IMR-90 (cell line): ENCODE measurements at regions not wholly inside any gene's neighbourhood (a gene's known extent, or its start where the extent isn't known, plus 50 kb on each side); places are given as distances from the start of the nearest gene placed in this dataset.

ENCODE experiments used
- ATAC-seq: fragments of 200-7000 bp; cut with Tn5 transposase; 2 replicates; pipeline ENCODE4 v1.9.1; 2020; ENCODE audit warnings: low read depth, mild to moderate bottlenecking, moderate library complexity
- BruUV-seq: library from RNA; stranded (reverse); fragments of 400-500 nt; replicated peaks from 2 replicates; lab custom pipeline; 2021; lab: Mats Ljungman, UMichigan
- CTCF ChIA-PET: fragments of 300-600 bp; formaldehyde crosslinking; extraction: SDS; loops from one replicate; lab custom pipeline; 2021; ENCODE audit warnings: antibody characterized with exemption; lab: Yijun Ruan, JAX
- POLR2A ChIA-PET: fragments of 300-600 bp; sonication (Branson Sonifier 250); formaldehyde crosslinking; loops from one replicate; lab custom pipeline; 2022; ENCODE audit warnings: antibody characterized with exemption; ENCODE audit not compliant: unreplicated experiment; lab: Charles Lee
- DNase-seq: peaks from one replicate; pipeline ENCODE4 v3.0.0; 2013
- H2AFZ ChIP-seq: replicated peaks from 2 replicates; pipeline ENCODE3; 2013; ENCODE audit warnings: low read length, mild to moderate bottlenecking; ENCODE audit not compliant: poor library complexity
- H2AK5ac ChIP-seq: 2 replicates; pipeline ENCODE4 v1.6.1; 2013; ENCODE audit warnings: low read depth, low read length, inconsistent platforms
- H2AK9ac ChIP-seq: replicated peaks from 2 replicates; pipeline ENCODE3; 2013; ENCODE audit warnings: mild to moderate bottlenecking, low read depth, low read length, moderate library complexity; ENCODE audit not compliant: poor library complexity
- H2BK120ac ChIP-seq: 2 replicates; pipeline ENCODE4 v1.6.1; 2013; ENCODE audit warnings: low read depth, low read length, inconsistent platforms
- H2BK15ac ChIP-seq: 3 replicates; pipeline ENCODE4 v1.6.1; 2013; ENCODE audit warnings: low read depth, low read length, inconsistent platforms
- H2BK20ac ChIP-seq: 2 replicates; pipeline ENCODE4 v1.6.1; 2013; ENCODE audit warnings: low read depth, mild to moderate bottlenecking, inconsistent platforms, low read length, moderate library complexity
- H2BK5ac ChIP-seq: 2 replicates; pipeline ENCODE4 v1.6.1; 2013; ENCODE audit warnings: mild to moderate bottlenecking, low read depth, low read length, inconsistent platforms; ENCODE audit not compliant: poor library complexity, severe bottlenecking
- H3K14ac ChIP-seq: replicated peaks from 2 replicates; pipeline ENCODE4 v1.6.1; 2013; ENCODE audit warnings: low read depth, low read length, inconsistent platforms
- H3K18ac ChIP-seq: 2 replicates; pipeline ENCODE4 v1.6.1; 2013; ENCODE audit warnings: low read depth, low read length, control low read depth
- H3K23ac ChIP-seq: 2 replicates; pipeline ENCODE4 v1.6.1; 2013; ENCODE audit warnings: low read depth, low read length, inconsistent platforms
- H3K27ac ChIP-seq: 2 replicates; pipeline ENCODE4 v1.5.1; 2013; ENCODE audit warnings: mild to moderate bottlenecking, control low read depth, low read length; ENCODE audit not compliant: insufficient read depth
- H3K27me3 ChIP-seq: 2 replicates; pipeline ENCODE4 v1.6.1; 2013; ENCODE audit warnings: low read length; ENCODE audit not compliant: control insufficient read depth, insufficient read depth
- H3K36me3 ChIP-seq: 2 replicates; pipeline ENCODE4 v1.6.1; 2013; ENCODE audit warnings: low read length, mixed read lengths; ENCODE audit not compliant: control insufficient read depth, insufficient read depth
- H3K4ac ChIP-seq: 2 replicates; pipeline ENCODE4 v1.6.1; 2013; ENCODE audit warnings: low read depth, low read length, inconsistent platforms
- H3K4me1 ChIP-seq: 2 replicates; pipeline ENCODE4 v1.6.1; 2013; ENCODE audit warnings: low read length, mixed read lengths; ENCODE audit not compliant: control insufficient read depth, insufficient read depth
- H3K4me2 ChIP-seq: 2 replicates; pipeline ENCODE4 v1.6.1; 2013; ENCODE audit warnings: low read depth, mild to moderate bottlenecking, control low read depth, low read length, moderate library complexity
- H3K4me3 ChIP-seq: 2 replicates; pipeline ENCODE4 v1.5.1; 2013; ENCODE audit warnings: low read depth, mild to moderate bottlenecking, control low read depth, low read length, moderate library complexity; ENCODE audit not compliant: insufficient read depth
- H3K56ac ChIP-seq: 2 replicates; pipeline ENCODE4 v1.6.1; 2013; ENCODE audit warnings: low read length, inconsistent platforms; ENCODE audit not compliant: insufficient read depth; ENCODE audit errors: extremely low read depth
- H3K79me1 ChIP-seq, 2 experiments: 2 replicates each; pipeline ENCODE4 v1.6.1; 2013; ENCODE audit warnings: low read length in 2 of 2, inconsistent platforms in 1 of 2, low read depth in 1 of 2
- H3K9ac ChIP-seq: 2 replicates; pipeline ENCODE4 v1.6.1; 2013; ENCODE audit warnings: low read depth, low read length, control low read depth
- H3K9me1 ChIP-seq: 2 replicates; pipeline ENCODE4 v1.6.1; 2013; ENCODE audit warnings: low read length, inconsistent platforms; ENCODE audit not compliant: insufficient read depth
- H3K9me3 ChIP-seq: 2 replicates; pipeline ENCODE4 v1.6.1; 2013; ENCODE audit warnings: low read length; ENCODE audit not compliant: control insufficient read depth, insufficient read depth
- H4K20me1 ChIP-seq: 2 replicates; pipeline ENCODE4 v1.6.1; 2013; ENCODE audit warnings: low read length, inconsistent platforms; ENCODE audit not compliant: insufficient read depth
- H4K5ac ChIP-seq: 2 replicates; pipeline ENCODE4 v1.6.1; 2013; ENCODE audit warnings: mild to moderate bottlenecking, low read depth, low read length, control low read depth
- H4K8ac ChIP-seq, 2 experiments: 2 replicates each; pipeline ENCODE4 v1.6.1; 2013; ENCODE audit warnings: low read depth in 2 of 2, low read length in 2 of 2, control low read depth in 1 of 2, inconsistent platforms in 1 of 2
- H4K91ac ChIP-seq: 2 replicates; pipeline ENCODE4 v1.6.1; 2013; ENCODE audit warnings: low read depth, low read length, inconsistent platforms; ENCODE audit not compliant: insufficient read depth
- BHLHE40 ChIP-seq: fragments of 150-350 bp; IDR thresholded peaks from 2 replicates; pipeline ENCODE4 v1.6.1; 2016; ENCODE audit warnings: mild to moderate bottlenecking, low read depth, low read length
- CEBPB ChIP-seq: IDR thresholded peaks from 2 replicates; pipeline ENCODE4 v1.6.1; 2012; ENCODE audit warnings: low read depth, low read length, improper control_type of control experiment
- CHD1 ChIP-seq: IDR thresholded peaks from 2 replicates; pipeline ENCODE4 v1.6.1; 2012; ENCODE audit warnings: low read depth, low read length, improper control_type of control experiment
- CTCF ChIP-seq: conservative IDR thresholded peaks from 2 replicates; pipeline ENCODE4 v1.5.1; 2012; ENCODE audit warnings: mild to moderate bottlenecking, low read depth, low read length, improper control_type of control experiment
- ELK1 ChIP-seq: fragments of 150-350 bp; IDR thresholded peaks from 2 replicates; pipeline ENCODE4 v1.6.1; 2016; ENCODE audit warnings: low read depth, mild to moderate bottlenecking, low read length, moderate library complexity, borderline replicate concordance
- FOS ChIP-seq: fragments of 150-350 bp; IDR thresholded peaks from 2 replicates; pipeline ENCODE4 v1.6.1; 2016; ENCODE audit warnings: low read depth, low read length
- MAFK ChIP-seq: IDR thresholded peaks from 2 replicates; pipeline ENCODE4 v1.6.1; 2012; ENCODE audit warnings: low read depth, low read length, improper control_type of control experiment
- MAZ ChIP-seq: IDR thresholded peaks from 2 replicates; pipeline ENCODE4 v1.6.1; 2012; ENCODE audit warnings: low read depth, mild to moderate bottlenecking, low read length, improper control_type of control experiment, moderate library complexity, borderline replicate concordance
- MXI1 ChIP-seq: IDR thresholded peaks from 2 replicates; pipeline ENCODE4 v1.6.1; 2012; ENCODE audit warnings: low read depth, mild to moderate bottlenecking, low read length, moderate library complexity, borderline replicate concordance
- NFE2L2 ChIP-seq: fragments of 150-350 bp; IDR thresholded peaks from 2 replicates; pipeline ENCODE4 v1.6.1; 2016; ENCODE audit warnings: low read depth, mild to moderate bottlenecking, low read length
- POLR2A ChIP-seq: IDR thresholded peaks from 2 replicates; pipeline ENCODE4 v1.6.1; 2012; ENCODE audit warnings: mild to moderate bottlenecking, low read depth, low read length
- RAD21 ChIP-seq: IDR thresholded peaks from 2 replicates; pipeline ENCODE4 v1.6.1; 2012; ENCODE audit warnings: low read length, improper control_type of control experiment
- RCOR1 ChIP-seq: IDR thresholded peaks from 2 replicates; pipeline ENCODE4 v1.6.1; 2012; ENCODE audit warnings: mild to moderate bottlenecking, low read length, improper control_type of control experiment; ENCODE audit not compliant: insufficient replicate concordance
- RFX5 ChIP-seq: IDR thresholded peaks from 2 replicates; pipeline ENCODE4 v1.8.0; 2012; ENCODE audit warnings: low read depth, mild to moderate bottlenecking, low read length, moderate library complexity
- SMC3 ChIP-seq: fragments of 150-350 bp; IDR thresholded peaks from 2 replicates; pipeline ENCODE4 v1.6.1; 2016; ENCODE audit warnings: low read depth, mild to moderate bottlenecking, antibody characterized with exemption, low read length, moderate library complexity
- USF2 ChIP-seq: fragments of 150-350 bp; IDR thresholded peaks from 2 replicates; pipeline ENCODE4 v1.6.1; 2017; ENCODE audit warnings: mild to moderate bottlenecking, antibody characterized with exemption, low read length, low read depth
- WGBS, 2 experiments: methylation state at CpG; one replicate each; pipeline versions ENCODE4 v1.1.5 to v1.1.7; 2013; ENCODE audit warnings: missing lambda C conversion rate in 2 of 2; ENCODE audit not compliant: insufficient read length in 1 of 2; ENCODE audit errors: extremely low coverage in 2 of 2; 5-methylcytosine and 5-hydroxymethylcytosine counted together
- dilution Hi-C: fragments of 300-500 bp; cut with HindIII; formaldehyde crosslinking; loops from one replicate; pipeline ENCODE4 v1.14.3; 2018; ENCODE audit warnings: low sequenced_read_pairs; ENCODE audit not compliant: unreplicated experiment
- in situ Hi-C: fragments of 300-500 bp; cut with MboI; formaldehyde crosslinking; loops from 3 replicates; pipeline ENCODE4 v1.14.3; 2019; ENCODE audit warnings: low sequenced_read_pairs, inconsistent platforms, mixed read lengths
- intact Hi-C: fragments of 100-400 bp; cut with micrococcal nuclease; formaldehyde crosslinking; loops from 2 replicates; pipeline ENCODE4 v1.10.0; 2022

GRCh38 chr5:98994611-98995010 lies 65.8 kb upstream of the CHD1 start:
- no peaks in the 10 kb centered on the region for H3K4me1 ChIP-seq
- no peaks in the 10 kb centered on the region for H3K9me3 ChIP-seq
- H3K23ac ChIP-seq: no peak overlapping the region
- no peak overlapping the region for H2BK15ac ChIP-seq
- ChIA-PET POLR2A (no interaction called here), CTCF (interaction anchor here (0.6 kb wide), 1 partner anchor 15 kb away, joined by 3 read pairs; no protein-coding TSS in a partner anchor)
- no peak overlapping the region for H4K91ac ChIP-seq
- H3K14ac ChIP-seq: no peak overlapping the region
- H3K9me1 ChIP-seq: no peaks in the 10 kb centered on the region
- H3K36me3 ChIP-seq: no peaks in the 10 kb centered on the region
- BruUV-seq: no TSS peak
- no peak overlapping the region for H4K5ac ChIP-seq
- H3K4me2 ChIP-seq: no peak overlapping the region
- no peak overlapping the region for H4K8ac ChIP-seq
- TF ChIP-seq CHD1 (no peak), FOS (no peak), MXI1 (no peak), CTCF (no peak), RCOR1 (no peak), BHLHE40 (no peak), CEBPB (no peak), ELK1 (no peak), USF2 (no peak), MAZ (no peak), POLR2A (no peak), RFX5 (no peak), NFE2L2 (no peak), RAD21 (no peak), SMC3 (no peak), MAFK (no peak)
- H2BK5ac ChIP-seq: no peak overlapping the region
- no peak overlapping the region for H3K4me3 ChIP-seq
- DNase-seq (no peak), ATAC-seq (no peak)
- H3K9ac ChIP-seq: no peak overlapping the region
- no peak overlapping the region for H3K27ac ChIP-seq
- intact Hi-C loops: no loop called here
- H3K56ac ChIP-seq: no peak overlapping the region
- 34% methylated on average over 2 of the region's 4 CpGs; no CpG with 5 or more reads in 1 of the 2 experiments for WGBS, 2 experiments
- in situ Hi-C loops: no loop called here
- H2BK120ac ChIP-seq: no peak overlapping the region
- H2AK5ac ChIP-seq: no peak overlapping the region
- H3K79me1 ChIP-seq: no peaks in the 10 kb centered on the region
- H3K27me3 ChIP-seq: no peaks in the 10 kb centered on the region; the same call in 1 of the 2 replicates
- H3K18ac ChIP-seq: no peak overlapping the region
- no peak overlapping the region for H2BK20ac ChIP-seq
- no peak overlapping the region for H2AK9ac ChIP-seq
- no peak overlapping the region for H3K4ac ChIP-seq
- H2AFZ ChIP-seq: no peak overlapping the region
- dilution Hi-C loops: no loop called here
- no peaks in the 10 kb centered on the region for H4K20me1 ChIP-seq
